PC-9 (cell line): ENCODE measurements at regions not wholly inside any gene's neighbourhood (a gene's known extent, or its start where the extent isn't known, plus 50 kb on each side); places are given as distances from the start of the nearest gene placed in this dataset.
"Not testable (repeated sequence)": the region's sequence is repeated elsewhere in the genome, so short reads cannot be mapped to it uniquely, and the experiment has no call there.

ENCODE experiments used
- BruUV-seq: library from RNA; stranded (reverse); fragments of 400-500 nt; replicated peaks from 2 replicates; lab custom pipeline; 2021; lab: Mats Ljungman, UMichigan
- CTCF ChIA-PET: fragments of 300-600 bp; sonication (Branson Sonifier 250); formaldehyde crosslinking; loops from one replicate; lab custom pipeline; 2022; ENCODE audit warnings: antibody characterized with exemption; lab: Charles Lee
- POLR2A ChIA-PET: fragments of 300-600 bp; sonication (Branson Sonifier 250); formaldehyde crosslinking; loops from one replicate; lab custom pipeline; 2022; ENCODE audit warnings: antibody characterized with exemption; ENCODE audit not compliant: unreplicated experiment; lab: Charles Lee
- DNase-seq, 2 experiments: peaks; one replicate each; pipeline versions ENCODE4 v3.0.0 to v3.0.0-alpha.2; 2015 to 2022; ENCODE audit warnings: mixed read lengths in 1 of 2
- H2AFZ ChIP-seq: fragments of 200-600 bp; sonication (generic); 2 replicates; pipeline ENCODE4 v1.8.1; 2017; ENCODE audit warnings: antibody characterized with exemption
- H3F3A ChIP-seq: fragments of 200-600 bp; sonication (generic); 2 replicates; pipeline ENCODE4 v1.8.1; 2017; ENCODE audit warnings: antibody characterized with exemption, mild to moderate bottlenecking, low read depth; ENCODE audit not compliant: insufficient read depth
- H3K27ac ChIP-seq: fragments of 200-600 bp; sonication (generic); 2 replicates; pipeline ENCODE4 v1.6.1; 2016; ENCODE audit warnings: mixed run types
- H3K27me3 ChIP-seq: fragments of 200-600 bp; sonication (generic); 2 replicates; pipeline ENCODE4 v1.6.1; 2016; ENCODE audit warnings: low read depth, mixed run types; ENCODE audit not compliant: insufficient read depth
- H3K36me3 ChIP-seq: fragments of 200-600 bp; sonication (generic); 2 replicates; pipeline ENCODE4 v1.6.1; 2016; ENCODE audit warnings: low read depth, mixed run types
- H3K4me1 ChIP-seq: fragments of 200-600 bp; sonication (generic); replicated peaks from 2 replicates; pipeline ENCODE4 v1.6.1; 2016; ENCODE audit warnings: mixed run types; ENCODE audit not compliant: insufficient read depth
- H3K4me2 ChIP-seq: fragments of 200-600 bp; sonication (generic); 2 replicates; pipeline ENCODE4 v1.6.1; 2017; ENCODE audit warnings: mixed run types
- H3K4me3 ChIP-seq: fragments of 200-600 bp; sonication (generic); 2 replicates; pipeline ENCODE4 v1.6.1; 2016; ENCODE audit warnings: mixed run types
- H3K79me2 ChIP-seq: fragments of 200-600 bp; sonication (generic); 2 replicates; pipeline ENCODE4 v1.6.1; 2017; ENCODE audit warnings: low read depth, mixed run types
- H3K9me2 ChIP-seq: fragments of 200-600 bp; sonication (generic); 2 replicates; pipeline ENCODE4 v1.8.1; 2017; ENCODE audit warnings: mild to moderate bottlenecking; ENCODE audit not compliant: insufficient read depth
- H3K9me3 ChIP-seq: fragments of 200-600 bp; sonication (generic); 2 replicates; pipeline ENCODE4 v1.8.1; 2016; ENCODE audit warnings: low read depth; ENCODE audit not compliant: insufficient read depth
- H4K20me1 ChIP-seq: fragments of 200-600 bp; sonication (generic); 2 replicates; pipeline ENCODE4 v1.8.1; 2017; ENCODE audit not compliant: insufficient read depth
- EZH2 ChIP-seq: fragments of 200-600 bp; sonication (generic); IDR thresholded peaks from 2 replicates; pipeline ENCODE4 v1.8.0; 2017; ENCODE audit warnings: antibody characterized with exemption, low read depth
- intact Hi-C: fragments of 100-400 bp; cut with micrococcal nuclease; formaldehyde crosslinking; loops from one replicate; pipeline ENCODE4 v1.10.0; 2022; ENCODE audit not compliant: unreplicated experiment
- TF ChIP-seq, protein P1 (sequence below): fragments of 200-600 bp; sonication (generic); conservative IDR thresholded peaks from 2 replicates; pipeline ENCODE4 v1.6.1; 2017; ENCODE audit warnings: mixed run types, antibody characterized with exemption, mild to moderate bottlenecking, moderate library complexity

- H3K27ac ChIP-seq = no peak overlapping the region
- no peaks in the 10 kb centered on the region for H4K20me1 ChIP-seq
- CTCF ChIA-PET = no interaction called here
- H3K4me2 ChIP-seq = no peak overlapping the region
- H3K9me3 ChIP-seq = no peaks in the 10 kb centered on the region
- H3K4me1 ChIP-seq = no peaks in the 10 kb centered on the region
- no peak overlapping the region for H2AFZ ChIP-seq
- no TSS peak for BruUV-seq
- DNase-seq = no peak
- TF ChIP-seq, protein P1, sequence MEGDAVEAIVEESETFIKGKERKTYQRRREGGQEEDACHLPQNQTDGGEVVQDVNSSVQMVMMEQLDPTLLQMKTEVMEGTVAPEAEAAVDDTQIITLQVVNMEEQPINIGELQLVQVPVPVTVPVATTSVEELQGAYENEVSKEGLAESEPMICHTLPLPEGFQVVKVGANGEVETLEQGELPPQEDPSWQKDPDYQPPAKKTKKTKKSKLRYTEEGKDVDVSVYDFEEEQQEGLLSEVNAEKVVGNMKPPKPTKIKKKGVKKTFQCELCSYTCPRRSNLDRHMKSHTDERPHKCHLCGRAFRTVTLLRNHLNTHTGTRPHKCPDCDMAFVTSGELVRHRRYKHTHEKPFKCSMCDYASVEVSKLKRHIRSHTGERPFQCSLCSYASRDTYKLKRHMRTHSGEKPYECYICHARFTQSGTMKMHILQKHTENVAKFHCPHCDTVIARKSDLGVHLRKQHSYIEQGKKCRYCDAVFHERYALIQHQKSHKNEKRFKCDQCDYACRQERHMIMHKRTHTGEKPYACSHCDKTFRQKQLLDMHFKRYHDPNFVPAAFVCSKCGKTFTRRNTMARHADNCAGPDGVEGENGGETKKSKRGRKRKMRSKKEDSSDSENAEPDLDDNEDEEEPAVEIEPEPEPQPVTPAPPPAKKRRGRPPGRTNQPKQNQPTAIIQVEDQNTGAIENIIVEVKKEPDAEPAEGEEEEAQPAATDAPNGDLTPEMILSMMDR = no peak
- H3K4me3 ChIP-seq = no peak overlapping the region
- H3K27me3 ChIP-seq = peaks cover 50% of the 10 kb centered on the region
- H3K36me3 ChIP-seq = no peaks in the 10 kb centered on the region
- intact Hi-C loops = no loop called here
- no peaks in the 10 kb centered on the region for H3K79me2 ChIP-seq
- POLR2A ChIA-PET = no interaction called here
- no peaks in the 10 kb centered on the region for H3F3A ChIP-seq
- H3K9me2 ChIP-seq = no peaks in the 10 kb centered on the region
Observed at GRCh38 chr9:78406933-78407332, 110.0 kb downstream of the PSAT1 start.

- CTCF ChIA-PET = no interaction called here
- H3K27ac ChIP-seq = no peak overlapping the region
Observed at GRCh38 chr9:78407636-78408312, 110.8 kb downstream of the PSAT1 start.

GRCh38 chr9:78408388-78408787 is 111.5 kb downstream of the PSAT1 start:
- Histone ChIP-seq H3K4me1 (no peaks in the 10 kb centered on the region), H3K79me2 (no peaks in the 10 kb centered on the region), H2AFZ (no peak overlapping the region), H3K36me3 (no peaks in the 10 kb centered on the region), H3K27me3 (peaks cover 50% of the 10 kb centered on the region), H3F3A (no peaks in the 10 kb centered on the region), H3K9me2 (no peaks in the 10 kb centered on the region), H3K4me3 (no peak overlapping the region), H3K4me2 (no peak overlapping the region), H3K9me3 (no peaks in the 10 kb centered on the region), H3K27ac (no peak overlapping the region), H4K20me1 (no peaks in the 10 kb centered on the region)
- TF ChIP-seq EZH2 = no peak
- TF ChIP-seq, protein P1 = no peak
- intact Hi-C loops = no loop called here
- POLR2A ChIA-PET = interaction anchor here (0.6 kb wide), 1 partner anchor 172 kb away, joined by 4 read pairs; the partner anchor contains the start of gene CEP78
- no peak for DNase-seq
- CTCF ChIA-PET = interaction anchor here (0.7 kb wide), 1 partner anchor 43 kb away, joined by 3 read pairs; no protein-coding TSS in a partner anchor
- BruUV-seq = no TSS peak

More at GRCh38 chr9:78407636-78408312, 110.8 kb downstream of the PSAT1 start:
- no peaks in the 10 kb centered on the region for H3K9me2 ChIP-seq
- H3K36me3 ChIP-seq = no peaks in the 10 kb centered on the region
- TF ChIP-seq, protein P1 = no peak
- no peak for TF ChIP-seq EZH2
- no peaks in the 10 kb centered on the region for H3K79me2 ChIP-seq
- H3K4me1 ChIP-seq = no peaks in the 10 kb centered on the region
- POLR2A ChIA-PET = no interaction called here
- no peak overlapping the region for H3K4me3 ChIP-seq
- DNase-seq = no peak
- BruUV-seq = no TSS peak
- no peak overlapping the region for H2AFZ ChIP-seq
- no peaks in the 10 kb centered on the region for H4K20me1 ChIP-seq
- H3K4me2 ChIP-seq = no peak overlapping the region
- H3F3A ChIP-seq = no peaks in the 10 kb centered on the region
- H3K9me3 ChIP-seq = no peaks in the 10 kb centered on the region
- intact Hi-C loops = no loop called here
- peaks cover 50% of the 10 kb centered on the region for H3K27me3 ChIP-seq

DNA sequence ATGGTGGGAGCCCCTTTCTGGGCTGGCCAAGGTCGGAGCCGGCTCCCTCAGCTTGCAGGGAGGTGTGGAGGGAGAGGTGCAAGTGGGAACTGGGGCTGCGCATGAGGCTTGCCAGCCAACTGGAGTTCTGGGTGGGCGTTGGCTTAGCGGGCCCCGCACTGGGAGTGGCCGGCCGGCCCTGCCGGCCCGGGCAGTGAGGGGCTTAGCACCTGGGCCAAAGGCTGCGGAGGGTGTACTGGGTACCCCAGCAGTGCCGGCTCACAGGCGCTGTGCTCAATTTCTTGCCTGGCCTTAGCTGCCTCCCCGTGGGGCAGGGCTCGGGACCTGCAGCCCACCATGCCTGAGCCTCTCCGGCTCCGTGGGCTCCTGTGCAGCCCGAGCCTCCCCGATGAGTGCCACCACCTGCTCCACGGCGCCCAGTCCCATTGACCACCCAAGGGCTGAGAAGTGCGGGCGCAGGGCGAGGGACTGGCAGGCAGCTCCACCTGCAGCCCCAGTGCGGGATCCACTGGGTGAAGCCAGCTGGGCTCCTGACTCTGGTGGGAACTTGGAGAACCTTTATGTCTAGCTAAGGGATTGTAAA is 113.1 kb downstream of the PSAT1 start:
- H3K79me2 ChIP-seq, H3K4me1 ChIP-seq, BruUV-seq, H3K27ac ChIP-seq, H2AFZ ChIP-seq, DNase-seq, H3K9me2 ChIP-seq, H3K4me3 ChIP-seq, intact Hi-C loops, H4K20me1 ChIP-seq, H3K9me3 ChIP-seq, POLR2A ChIA-PET, CTCF ChIA-PET, H3K36me3 ChIP-seq, H3K4me2 ChIP-seq, H3F3A ChIP-seq: not testable (repeated sequence)
- peaks cover 41% of the 10 kb centered on the region for H3K27me3 ChIP-seq
